Tongue (tissue), 1 donor: ENCODE measurements at regions not wholly inside any gene's neighbourhood (a gene's known extent, or its start where the extent isn't known, plus 50 kb on each side); places are given as distances from the start of the nearest gene placed in this dataset.
"Not testable (repeated sequence)": the region's sequence is repeated elsewhere in the genome, so short reads cannot be mapped to it uniquely, and the experiment has no call there.

Source experiments
- DNase-seq: peaks from one replicate; pipeline ENCODE4 v3.0.0-alpha.2; 2015

- no peak for DNase-seq
These were observed 49.7 kb downstream of the SIPA1L2 start for GRCh38 chr1:232579958-232580941.

- DNase-seq, result no peak
These were observed 50.5 kb downstream of the SIPA1L2 start for GRCh38 chr1:232579466-232579865.

GRCh38 chr1:232578651-232579195 lies 51.2 kb downstream of the SIPA1L2 start:
- DNase-seq, result no peak

GRCh38 chr1:232577772-232578171 lies 52.2 kb downstream of the SIPA1L2 start:
- no peak for DNase-seq

GRCh38 chr1:232576537-232576936 lies 53.4 kb downstream of the SIPA1L2 start:
- no peak for DNase-seq

GRCh38 chr1:232575763-232576040 lies 54.2 kb downstream of the SIPA1L2 start:
- DNase-seq, result no peak

- no peak for DNase-seq
These were observed 54.8 kb downstream of the SIPA1L2 start for GRCh38 chr1:232574889-232575762.

GRCh38 chr1:232574077-232574476 lies 55.9 kb downstream of the SIPA1L2 start:
- no peak for DNase-seq

GRCh38 chr1:232571523-232571922 lies 58.4 kb downstream of the SIPA1L2 start:
- no peak for DNase-seq

GRCh38 chr1:232570007-232570406 lies 59.9 kb downstream of the SIPA1L2 start:
- DNase-seq, result peak; percentile 47

- not testable (repeated sequence) for DNase-seq
These were observed 60.4 kb downstream of the SIPA1L2 start for GRCh38 chr1:232569554-232569921.

- DNase-seq, result no peak
These were observed 60.9 kb downstream of the SIPA1L2 start for GRCh38 chr1:232568906-232569553.

- DNase-seq, result peak; percentile 50
These were observed 61.5 kb downstream of the SIPA1L2 start for GRCh38 chr1:232568331-232568852.

GRCh38 chr1:232566093-232566492 lies 63.8 kb downstream of the SIPA1L2 start:
- DNase-seq, result no peak

- DNase-seq, result no peak
These were observed 67.0 kb downstream of the SIPA1L2 start for GRCh38 chr1:232562855-232563510.

GRCh38 chr1:232561381-232561780 lies 68.6 kb downstream of the SIPA1L2 start:
- no peak for DNase-seq

- DNase-seq, result no peak
These were observed 69.0 kb downstream of the SIPA1L2 start for GRCh38 chr1:232560940-232561339.

GRCh38 chr1:232558954-232559353 lies 71.0 kb downstream of the SIPA1L2 start:
- DNase-seq, result no peak

- no peak for DNase-seq
These were observed 72.3 kb downstream of the SIPA1L2 start for GRCh38 chr1:232557502-232558191.

- DNase-seq, result no peak
These were observed 72.8 kb downstream of the SIPA1L2 start for GRCh38 chr1:232557096-232557495.

GRCh38 chr1:232556351-232556750 lies 73.6 kb downstream of the SIPA1L2 start:
- no peak for DNase-seq
